Neural cell (in vitro differentiated cells): ENCODE measurements at regions not wholly inside any gene's neighbourhood (a gene's known extent, or its start where the extent isn't known, plus 50 kb on each side); places are given as distances from the start of the nearest gene placed in this dataset.

ENCODE experiments used
- H2AFZ ChIP-seq: fragments of 200-600, 300-800 bp; sonication (generic), shearing (Covaris generic); 2 replicates; pipeline ENCODE4 v1.6.0; 2014; ENCODE audit warnings: low read depth, mild to moderate bottlenecking, antibody characterized with exemption, low read length, moderate library complexity
- H3F3A ChIP-seq: fragments of 200-600 bp; shearing (Covaris generic); 2 replicates; pipeline ENCODE4 v1.6.1; 2016; ENCODE audit warnings: mild to moderate bottlenecking, moderate library complexity, mixed read lengths, antibody characterized with exemption, low read length; ENCODE audit not compliant: insufficient read depth, poor library complexity, severe bottlenecking
- H3K27ac ChIP-seq: fragments of 200-600, 300-800 bp; sonication (generic), shearing (Covaris generic); 2 replicates; pipeline ENCODE4 v1.5.1; 2014; ENCODE audit warnings: mild to moderate bottlenecking, low read length, moderate library complexity
- H3K27me3 ChIP-seq: fragments of 300-800, 200-600 bp; sonication (generic), shearing (Covaris generic); 2 replicates; pipeline ENCODE4 v1.6.0; 2014; ENCODE audit warnings: mild to moderate bottlenecking, low read depth, low read length, moderate library complexity; ENCODE audit not compliant: insufficient read depth
- H3K36me3 ChIP-seq: fragments of 300-800, 200-600 bp; sonication (generic), shearing (Covaris generic); 2 replicates; pipeline ENCODE4 v1.5.1; 2014; ENCODE audit warnings: mild to moderate bottlenecking, antibody characterized with exemption, low read length, moderate library complexity; ENCODE audit not compliant: insufficient read depth
- H3K4me2 ChIP-seq: fragments of 300-800, 200-600 bp; sonication (generic), shearing (Covaris generic); 2 replicates; pipeline ENCODE4 v1.6.0; 2014; ENCODE audit warnings: mild to moderate bottlenecking, low read length
- H3K4me3 ChIP-seq: fragments of 300-800, 200-600 bp; sonication (generic), shearing (Covaris generic); 2 replicates; pipeline ENCODE4 v1.5.1; 2014; ENCODE audit warnings: mild to moderate bottlenecking, low read length, moderate library complexity
- H3K79me2 ChIP-seq: fragments of 200-600 bp; shearing (Covaris generic); replicated peaks from 2 replicates; pipeline ENCODE4 v1.6.0; 2014; ENCODE audit warnings: mild to moderate bottlenecking, low read length, moderate library complexity; ENCODE audit not compliant: insufficient read depth
- H3K9ac ChIP-seq: fragments of 300-800, 200-600 bp; sonication (generic), shearing (Covaris generic); 2 replicates; pipeline ENCODE4 v1.6.1; 2016; ENCODE audit warnings: mild to moderate bottlenecking, low read length, mixed read lengths
- H3K9me2 ChIP-seq: fragments of 200-600 bp; shearing (Covaris generic); 2 replicates; pipeline ENCODE4 v1.6.1; 2016; ENCODE audit warnings: mild to moderate bottlenecking, low read length, mixed read lengths; ENCODE audit not compliant: insufficient read depth
- H3K9me3 ChIP-seq: fragments of 200-600, 300-800 bp; sonication (generic), shearing (Covaris generic); 2 replicates; pipeline ENCODE4 v1.6.1; 2016; ENCODE audit warnings: mild to moderate bottlenecking, mixed run types, low read length, moderate library complexity, mixed read lengths
- H4K20me1 ChIP-seq: fragments of 200-600 bp; shearing (Covaris generic); 2 replicates; pipeline ENCODE4 v1.6.1; 2016; ENCODE audit warnings: mild to moderate bottlenecking, mixed run types; ENCODE audit not compliant: insufficient read depth
- EP300 ChIP-seq: fragments of 450-650 bp; conservative IDR thresholded peaks from 2 replicates; pipeline ENCODE4 v1.6.1; 2014; ENCODE audit warnings: antibody characterized with exemption, mild to moderate bottlenecking, moderate library complexity; ENCODE audit not compliant: poor library complexity, severe bottlenecking
- EZH2 ChIP-seq: fragments of 200-600, 300-800 bp; shearing (Covaris generic), sonication (generic); IDR thresholded peaks from 2 replicates; pipeline ENCODE4 v1.6.1; 2014; ENCODE audit warnings: antibody characterized with exemption, low read length, borderline replicate concordance, mild to moderate bottlenecking; ENCODE audit not compliant: insufficient read depth, poor library complexity, severe bottlenecking
- MXI1 ChIP-seq: fragments of 450-650 bp; conservative IDR thresholded peaks from 2 replicates; pipeline ENCODE4 v1.6.1; 2014; ENCODE audit warnings: antibody characterized with exemption, mild to moderate bottlenecking; ENCODE audit not compliant: poor library complexity, severe bottlenecking
- POLR2AphosphoS5 ChIP-seq: IDR thresholded peaks from 2 replicates; pipeline ENCODE4 v1.6.1; 2012
- RAD21 ChIP-seq: fragments of 450-650 bp; conservative IDR thresholded peaks from 2 replicates; pipeline ENCODE4 v1.6.1; 2014; ENCODE audit warnings: antibody characterized with exemption, mild to moderate bottlenecking, moderate library complexity
- REST ChIP-seq: IDR thresholded peaks from 2 replicates; pipeline ENCODE4 v1.6.1; 2012; ENCODE audit warnings: borderline replicate concordance
- SMC3 ChIP-seq: fragments of 450-650 bp; conservative IDR thresholded peaks from 2 replicates; pipeline ENCODE4 v1.6.1; 2014; ENCODE audit warnings: antibody characterized with exemption, mild to moderate bottlenecking, moderate library complexity; ENCODE audit not compliant: poor library complexity
- TAF1 ChIP-seq: IDR thresholded peaks from 2 replicates; pipeline ENCODE4 v1.6.1; 2012; ENCODE audit warnings: low read depth
- TF ChIP-seq, protein P1 (sequence below): fragments of 450-650 bp; IDR thresholded peaks from 2 replicates; pipeline ENCODE4 v1.5.1; 2014; ENCODE audit warnings: antibody characterized with exemption, mild to moderate bottlenecking, moderate library complexity; ENCODE audit not compliant: poor library complexity, severe bottlenecking

- no peaks in the 10 kb centered on the region for H3F3A ChIP-seq
- no peaks in the 10 kb centered on the region for H3K9me3 ChIP-seq
- no peak overlapping the region for H3K4me3 ChIP-seq
- no peaks in the 10 kb centered on the region for H3K79me2 ChIP-seq
- H3K27me3 ChIP-seq = no peaks in the 10 kb centered on the region
- H3K36me3 ChIP-seq = no peaks in the 10 kb centered on the region
- no peak for TF ChIP-seq MXI1
- no peak for TF ChIP-seq POLR2AphosphoS5
- no peak for TF ChIP-seq EP300
- no peaks in the 10 kb centered on the region for H4K20me1 ChIP-seq
- no peak overlapping the region for H2AFZ ChIP-seq
- no peak overlapping the region for H3K27ac ChIP-seq
- no peaks in the 10 kb centered on the region for H3K9me2 ChIP-seq
- H3K4me2 ChIP-seq = no peak overlapping the region
- no peak overlapping the region for H3K9ac ChIP-seq
Measured at GRCh38 chr9:26301659-26302058, 590.9 kb downstream of the CAAP1 start.

- H3K79me2 ChIP-seq = no peaks in the 10 kb centered on the region
- H3K27me3 ChIP-seq = no peaks in the 10 kb centered on the region
- no peak overlapping the region for H3K9ac ChIP-seq
- no peaks in the 10 kb centered on the region for H3K9me2 ChIP-seq
- H3K27ac ChIP-seq = no peak overlapping the region
- TF ChIP-seq MXI1 (no peak), POLR2AphosphoS5 (no peak), EZH2 (no peak), SMC3 (no peak), EP300 (no peak), TAF1 (no peak), REST (no peak), RAD21 (no peak)
- TF ChIP-seq, protein P1, sequence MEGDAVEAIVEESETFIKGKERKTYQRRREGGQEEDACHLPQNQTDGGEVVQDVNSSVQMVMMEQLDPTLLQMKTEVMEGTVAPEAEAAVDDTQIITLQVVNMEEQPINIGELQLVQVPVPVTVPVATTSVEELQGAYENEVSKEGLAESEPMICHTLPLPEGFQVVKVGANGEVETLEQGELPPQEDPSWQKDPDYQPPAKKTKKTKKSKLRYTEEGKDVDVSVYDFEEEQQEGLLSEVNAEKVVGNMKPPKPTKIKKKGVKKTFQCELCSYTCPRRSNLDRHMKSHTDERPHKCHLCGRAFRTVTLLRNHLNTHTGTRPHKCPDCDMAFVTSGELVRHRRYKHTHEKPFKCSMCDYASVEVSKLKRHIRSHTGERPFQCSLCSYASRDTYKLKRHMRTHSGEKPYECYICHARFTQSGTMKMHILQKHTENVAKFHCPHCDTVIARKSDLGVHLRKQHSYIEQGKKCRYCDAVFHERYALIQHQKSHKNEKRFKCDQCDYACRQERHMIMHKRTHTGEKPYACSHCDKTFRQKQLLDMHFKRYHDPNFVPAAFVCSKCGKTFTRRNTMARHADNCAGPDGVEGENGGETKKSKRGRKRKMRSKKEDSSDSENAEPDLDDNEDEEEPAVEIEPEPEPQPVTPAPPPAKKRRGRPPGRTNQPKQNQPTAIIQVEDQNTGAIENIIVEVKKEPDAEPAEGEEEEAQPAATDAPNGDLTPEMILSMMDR = no peak
- no peaks in the 10 kb centered on the region for H3K36me3 ChIP-seq
- H3K9me3 ChIP-seq = no peaks in the 10 kb centered on the region
- no peak overlapping the region for H3K4me3 ChIP-seq
- H3K4me2 ChIP-seq = no peak overlapping the region
- no peaks in the 10 kb centered on the region for H3F3A ChIP-seq
- H2AFZ ChIP-seq = no peak overlapping the region
- H4K20me1 ChIP-seq = no peaks in the 10 kb centered on the region
Measured at GRCh38 chr9:26301046-26301445, 591.6 kb downstream of the CAAP1 start.
